Smooth muscle cell (in vitro differentiated cells): ENCODE measurements at regions not wholly inside any gene's neighbourhood (a gene's known extent, or its start where the extent isn't known, plus 50 kb on each side); places are given as distances from the start of the nearest gene placed in this dataset.

ENCODE experiments used
- DNase-seq: peaks from one replicate; lab custom pipeline; 2025; ENCODE audit not compliant: unreplicated experiment; lab: John Stamatoyannopoulos, UW
- H2AFZ ChIP-seq: fragments of 200-600 bp; sonication (generic); 2 replicates; pipeline ENCODE4 v1.6.0; 2016; ENCODE audit warnings: antibody characterized with exemption, low read depth, mild to moderate bottlenecking
- H3F3A ChIP-seq: fragments of 200-600 bp; sonication (generic); 2 replicates; pipeline ENCODE4 v1.6.0; 2017; ENCODE audit warnings: antibody characterized with exemption, low read depth
- H3K27ac ChIP-seq: fragments of 200-600 bp; sonication (generic); 2 replicates; pipeline ENCODE4 v1.5.1; 2016; ENCODE audit warnings: low read depth, mild to moderate bottlenecking
- H3K27me3 ChIP-seq: fragments of 200-600 bp; sonication (generic); 2 replicates; pipeline ENCODE4 v1.6.1; 2016; ENCODE audit warnings: low read depth, mild to moderate bottlenecking
- H3K36me3 ChIP-seq: fragments of 200-600 bp; sonication (generic); 2 replicates; pipeline ENCODE4 v1.5.1; 2016; ENCODE audit warnings: low read depth
- H3K4me1 ChIP-seq: fragments of 200-600 bp; sonication (generic); 2 replicates; pipeline ENCODE4 v1.5.1; 2016; ENCODE audit warnings: low read depth
- H3K4me2 ChIP-seq: fragments of 200-600 bp; sonication (generic); 2 replicates; pipeline ENCODE4 v1.6.0; 2016; ENCODE audit warnings: mild to moderate bottlenecking
- H3K4me3 ChIP-seq: fragments of 200-600 bp; sonication (generic); 2 replicates; pipeline ENCODE4 v1.5.1; 2016; ENCODE audit warnings: mild to moderate bottlenecking
- H3K79me2 ChIP-seq: fragments of 200-600 bp; sonication (generic); 2 replicates; pipeline ENCODE4 v1.6.0; 2016; ENCODE audit warnings: low read depth, mild to moderate bottlenecking
- H3K9ac ChIP-seq: fragments of 200-600 bp; sonication (generic); 2 replicates; pipeline ENCODE4 v1.6.0; 2016; ENCODE audit warnings: low read depth
- H3K9me3 ChIP-seq: fragments of 200-600 bp; sonication (generic); replicated peaks from 2 replicates; pipeline ENCODE4 v1.5.1; 2016; ENCODE audit warnings: low read depth
- H4K20me1 ChIP-seq: fragments of 200-600 bp; sonication (generic); 2 replicates; pipeline ENCODE4 v1.6.0; 2016; ENCODE audit warnings: low read depth
- WGBS: methylation state at CpG from one replicate; pipeline ENCODE4 v1.1.7; 2016; ENCODE audit warnings: low lambda C conversion rate; 5-methylcytosine and 5-hydroxymethylcytosine counted together
- TF ChIP-seq, protein P1 (sequence below): fragments of 200-600 bp; sonication (generic); IDR thresholded peaks from 2 replicates; pipeline ENCODE4 v1.5.1; 2017; ENCODE audit warnings: borderline replicate concordance, mild to moderate bottlenecking, antibody characterized with exemption; ENCODE audit not compliant: insufficient read depth, poor library complexity, severe bottlenecking

DNA sequence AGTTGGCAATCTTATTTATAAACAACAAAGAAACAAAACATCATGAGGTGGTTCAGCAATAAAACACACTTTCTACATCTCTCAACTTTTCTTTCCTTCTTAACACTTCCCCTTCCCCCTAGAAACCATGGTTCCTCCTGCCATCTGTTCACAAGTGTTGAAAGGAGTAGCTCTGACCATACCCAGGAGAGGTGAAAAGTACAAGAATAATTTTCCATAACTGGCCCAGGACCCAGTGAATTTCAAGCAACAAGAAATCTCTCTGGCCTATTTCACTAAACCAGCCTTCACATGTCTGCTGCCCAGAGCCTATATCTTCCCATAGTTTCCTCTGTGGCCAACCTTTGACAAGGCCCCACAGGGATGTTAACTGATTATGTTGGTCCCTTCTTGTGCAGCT, 98.2 kb upstream of the CEP126 start:
- Histone ChIP-seq H3K9ac (no peak overlapping the region), H3K9me3 (no peaks in the 10 kb centered on the region), H3K36me3 (no peaks in the 10 kb centered on the region), H4K20me1 (no peaks in the 10 kb centered on the region), H3F3A (no peaks in the 10 kb centered on the region), H2AFZ (no peak overlapping the region), H3K4me2 (no peak overlapping the region), H3K4me3 (no peak overlapping the region), H3K79me2 (no peaks in the 10 kb centered on the region), H3K27ac (no peak overlapping the region), H3K27me3 (no peaks in the 10 kb centered on the region), H3K4me1 (no peaks in the 10 kb centered on the region)
- DNase-seq = no peak
- TF ChIP-seq, protein P1, sequence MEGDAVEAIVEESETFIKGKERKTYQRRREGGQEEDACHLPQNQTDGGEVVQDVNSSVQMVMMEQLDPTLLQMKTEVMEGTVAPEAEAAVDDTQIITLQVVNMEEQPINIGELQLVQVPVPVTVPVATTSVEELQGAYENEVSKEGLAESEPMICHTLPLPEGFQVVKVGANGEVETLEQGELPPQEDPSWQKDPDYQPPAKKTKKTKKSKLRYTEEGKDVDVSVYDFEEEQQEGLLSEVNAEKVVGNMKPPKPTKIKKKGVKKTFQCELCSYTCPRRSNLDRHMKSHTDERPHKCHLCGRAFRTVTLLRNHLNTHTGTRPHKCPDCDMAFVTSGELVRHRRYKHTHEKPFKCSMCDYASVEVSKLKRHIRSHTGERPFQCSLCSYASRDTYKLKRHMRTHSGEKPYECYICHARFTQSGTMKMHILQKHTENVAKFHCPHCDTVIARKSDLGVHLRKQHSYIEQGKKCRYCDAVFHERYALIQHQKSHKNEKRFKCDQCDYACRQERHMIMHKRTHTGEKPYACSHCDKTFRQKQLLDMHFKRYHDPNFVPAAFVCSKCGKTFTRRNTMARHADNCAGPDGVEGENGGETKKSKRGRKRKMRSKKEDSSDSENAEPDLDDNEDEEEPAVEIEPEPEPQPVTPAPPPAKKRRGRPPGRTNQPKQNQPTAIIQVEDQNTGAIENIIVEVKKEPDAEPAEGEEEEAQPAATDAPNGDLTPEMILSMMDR = no peak

DNA sequence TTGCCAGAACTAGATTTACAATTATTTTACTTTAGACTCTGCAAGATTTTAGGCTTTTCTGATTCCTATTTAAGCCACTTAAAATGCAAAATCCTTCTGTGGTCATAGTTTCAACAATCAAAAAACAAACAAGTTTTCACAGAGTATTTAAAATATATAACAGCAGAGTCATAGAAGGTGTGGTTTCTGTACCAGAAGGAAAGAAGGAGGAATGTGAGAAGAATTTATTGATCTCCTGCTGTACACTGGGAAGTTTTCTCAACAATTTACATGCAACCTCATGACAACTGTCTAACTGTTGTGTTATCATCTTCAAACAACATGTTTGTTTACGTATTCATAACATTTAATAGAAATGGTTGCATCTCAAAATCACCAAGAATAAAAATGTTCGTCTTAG, 102.3 kb upstream of the CEP126 start:
- H3K4me3 ChIP-seq = no peak overlapping the region
- no peak overlapping the region for H3K9ac ChIP-seq
- H3K79me2 ChIP-seq = no peaks in the 10 kb centered on the region
- no peaks in the 10 kb centered on the region for H3K36me3 ChIP-seq
- no peaks in the 10 kb centered on the region for H4K20me1 ChIP-seq
- no peak overlapping the region for H2AFZ ChIP-seq
- H3K4me2 ChIP-seq = no peak overlapping the region
- DNase-seq = no peak
- no peaks in the 10 kb centered on the region for H3K27me3 ChIP-seq
- 79% methylated on average over 2 of the region's 2 CpGs for WGBS
- H3F3A ChIP-seq = no peaks in the 10 kb centered on the region
- no peak overlapping the region for H3K27ac ChIP-seq
- no peaks in the 10 kb centered on the region for H3K9me3 ChIP-seq
- TF ChIP-seq, protein P1 = no peak
- no peaks in the 10 kb centered on the region for H3K4me1 ChIP-seq

GRCh38 chr11:101810546-101810945, 104.3 kb upstream of the CEP126 start:
- no peak overlapping the region for H3K4me2 ChIP-seq
- H3F3A ChIP-seq = no peaks in the 10 kb centered on the region
- no peaks in the 10 kb centered on the region for H3K36me3 ChIP-seq
- H3K9ac ChIP-seq = no peak overlapping the region
- H2AFZ ChIP-seq = no peak overlapping the region
- no peak overlapping the region for H3K4me3 ChIP-seq
- 74% methylated on average over 1 of the region's 1 CpG for WGBS
- no peaks in the 10 kb centered on the region for H3K79me2 ChIP-seq
- no peaks in the 10 kb centered on the region for H3K9me3 ChIP-seq
- no peak for DNase-seq
- H4K20me1 ChIP-seq = no peaks in the 10 kb centered on the region
- H3K27ac ChIP-seq = no peak overlapping the region
- H3K4me1 ChIP-seq = no peaks in the 10 kb centered on the region
- H3K27me3 ChIP-seq = no peaks in the 10 kb centered on the region
- TF ChIP-seq, protein P1 = no peak

- no peak overlapping the region for H3K27ac ChIP-seq
- 89% methylated on average over 2 of the region's 2 CpGs for WGBS
- no peaks in the 10 kb centered on the region for H3K27me3 ChIP-seq
- TF ChIP-seq, protein P1 = no peak
- H4K20me1 ChIP-seq = no peaks in the 10 kb centered on the region
- H3K36me3 ChIP-seq = no peaks in the 10 kb centered on the region
- no peaks in the 10 kb centered on the region for H3K79me2 ChIP-seq
- no peak overlapping the region for H3K9ac ChIP-seq
- H3K4me1 ChIP-seq = no peaks in the 10 kb centered on the region
- H3K4me3 ChIP-seq = no peak overlapping the region
- H3F3A ChIP-seq = no peaks in the 10 kb centered on the region
- no peaks in the 10 kb centered on the region for H3K9me3 ChIP-seq
- no peak overlapping the region for H2AFZ ChIP-seq
- DNase-seq = no peak
- H3K4me2 ChIP-seq = no peak overlapping the region
These were observed 107.3 kb upstream of the CEP126 start for GRCh38 chr11:101807531-101807930.
